HEK293 (cell line): ENCODE measurements at regions not wholly inside any gene's neighbourhood (a gene's known extent, or its start where the extent isn't known, plus 50 kb on each side); places are given as distances from the start of the nearest gene placed in this dataset.

Experiments used
- KLF9 ChIP-seq: fragments of 450-650 bp; formaldehyde crosslinking; IDR thresholded peaks from 2 replicates; pipeline ENCODE4 v1.5.1; 2016; ENCODE audit warnings: missing biosample characterization, missing genetic modification characterization, low read depth
- YY2 ChIP-seq: fragments of 450-650 bp; formaldehyde crosslinking; IDR thresholded peaks from 2 replicates; pipeline ENCODE4 v1.5.1; 2016; ENCODE audit warnings: missing biosample characterization, missing genetic modification characterization
- ZBTB8A ChIP-seq: fragments of 450-650 bp; formaldehyde crosslinking; IDR thresholded peaks from 2 replicates; pipeline ENCODE4 v1.5.1; 2016; ENCODE audit warnings: missing biosample characterization, missing genetic modification characterization
- ZNF133 ChIP-seq: fragments of 450-650 bp; formaldehyde crosslinking; IDR thresholded peaks from 2 replicates; pipeline ENCODE4 v1.5.1; 2016; ENCODE audit warnings: missing biosample characterization, missing genetic modification characterization
- ZNF146 ChIP-seq: fragments of 450-650 bp; formaldehyde crosslinking; IDR thresholded peaks from 2 replicates; pipeline ENCODE4 v1.5.1; 2016; ENCODE audit warnings: missing biosample characterization, missing genetic modification characterization
- ZNF239 ChIP-seq: fragments of 450-650 bp; formaldehyde crosslinking; IDR thresholded peaks from 2 replicates; pipeline ENCODE4 v1.5.1; 2016; ENCODE audit warnings: missing biosample characterization, missing genetic modification characterization
- ZNF274 ChIP-seq, 2 experiments: fragments of 200-500 bp in 1 of 2; fragments of 450-650 bp in 1 of 2; sonication (Bioruptor generic) in 1 of 2; formaldehyde crosslinking in 1 of 2; IDR thresholded peaks; 2 replicates each; pipeline versions ENCODE4 v1.5.1 to v1.6.1; 2014 to 2016; ENCODE audit warnings: borderline replicate concordance in 1 of 2, inconsistent platforms in 1 of 2, low read length in 1 of 2, missing biosample characterization in 1 of 2, missing genetic modification characterization in 1 of 2
- ZNF292 ChIP-seq: fragments of 450-650 bp; formaldehyde crosslinking; IDR thresholded peaks from 2 replicates; pipeline ENCODE4 v1.5.1; 2016; ENCODE audit warnings: low read depth, missing biosample characterization, missing genetic modification characterization, borderline replicate concordance
- ZNF302 ChIP-seq: fragments of 450-650 bp; formaldehyde crosslinking; IDR thresholded peaks from 2 replicates; pipeline ENCODE4 v1.5.1; 2016; ENCODE audit warnings: missing biosample characterization, missing genetic modification characterization, low read depth
- ZNF701 ChIP-seq: fragments of 450-650 bp; formaldehyde crosslinking; IDR thresholded peaks from 2 replicates; pipeline ENCODE4 v1.5.1; 2016; ENCODE audit warnings: missing biosample characterization, missing genetic modification characterization
- ZNF747 ChIP-seq: fragments of 450-650 bp; formaldehyde crosslinking; IDR thresholded peaks from 2 replicates; pipeline ENCODE4 v1.5.1; 2016; ENCODE audit warnings: missing biosample characterization, missing genetic modification characterization
- TF ChIP-seq, protein P1 (sequence below): fragments of 450-650 bp; formaldehyde crosslinking; IDR thresholded peaks from 2 replicates; pipeline ENCODE4 v1.5.1; 2017; ENCODE audit warnings: missing biosample characterization, missing genetic modification characterization
- TF ChIP-seq, protein P2 (sequence below): fragments of 450-650 bp; formaldehyde crosslinking; IDR thresholded peaks from 2 replicates; pipeline ENCODE4 v1.5.1; 2016; ENCODE audit warnings: missing biosample characterization, missing genetic modification characterization

GRCh38 chr15:70265986-70266385 is 168.3 kb upstream of the TLE3 start:
- TF ChIP-seq, protein P1, sequence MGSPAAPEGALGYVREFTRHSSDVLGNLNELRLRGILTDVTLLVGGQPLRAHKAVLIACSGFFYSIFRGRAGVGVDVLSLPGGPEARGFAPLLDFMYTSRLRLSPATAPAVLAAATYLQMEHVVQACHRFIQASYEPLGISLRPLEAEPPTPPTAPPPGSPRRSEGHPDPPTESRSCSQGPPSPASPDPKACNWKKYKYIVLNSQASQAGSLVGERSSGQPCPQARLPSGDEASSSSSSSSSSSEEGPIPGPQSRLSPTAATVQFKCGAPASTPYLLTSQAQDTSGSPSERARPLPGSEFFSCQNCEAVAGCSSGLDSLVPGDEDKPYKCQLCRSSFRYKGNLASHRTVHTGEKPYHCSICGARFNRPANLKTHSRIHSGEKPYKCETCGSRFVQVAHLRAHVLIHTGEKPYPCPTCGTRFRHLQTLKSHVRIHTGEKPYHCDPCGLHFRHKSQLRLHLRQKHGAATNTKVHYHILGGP (tag by site-specific recombination) = no peak
- TF ChIP-seq, protein P2, sequence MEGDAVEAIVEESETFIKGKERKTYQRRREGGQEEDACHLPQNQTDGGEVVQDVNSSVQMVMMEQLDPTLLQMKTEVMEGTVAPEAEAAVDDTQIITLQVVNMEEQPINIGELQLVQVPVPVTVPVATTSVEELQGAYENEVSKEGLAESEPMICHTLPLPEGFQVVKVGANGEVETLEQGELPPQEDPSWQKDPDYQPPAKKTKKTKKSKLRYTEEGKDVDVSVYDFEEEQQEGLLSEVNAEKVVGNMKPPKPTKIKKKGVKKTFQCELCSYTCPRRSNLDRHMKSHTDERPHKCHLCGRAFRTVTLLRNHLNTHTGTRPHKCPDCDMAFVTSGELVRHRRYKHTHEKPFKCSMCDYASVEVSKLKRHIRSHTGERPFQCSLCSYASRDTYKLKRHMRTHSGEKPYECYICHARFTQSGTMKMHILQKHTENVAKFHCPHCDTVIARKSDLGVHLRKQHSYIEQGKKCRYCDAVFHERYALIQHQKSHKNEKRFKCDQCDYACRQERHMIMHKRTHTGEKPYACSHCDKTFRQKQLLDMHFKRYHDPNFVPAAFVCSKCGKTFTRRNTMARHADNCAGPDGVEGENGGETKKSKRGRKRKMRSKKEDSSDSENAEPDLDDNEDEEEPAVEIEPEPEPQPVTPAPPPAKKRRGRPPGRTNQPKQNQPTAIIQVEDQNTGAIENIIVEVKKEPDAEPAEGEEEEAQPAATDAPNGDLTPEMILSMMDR (tag by site-specific recombination) = no peak
- no peak for TF ChIP-seq ZNF133
- TF ChIP-seq ZNF146 = no peak
- TF ChIP-seq ZNF239 (tag by site-specific recombination) = no peak
- no peak for TF ChIP-seq KLF9 (tag by site-specific recombination)
- no peak for TF ChIP-seq ZNF292 (tag by site-specific recombination)
- TF ChIP-seq ZBTB8A = no peak
- no peak for TF ChIP-seq ZNF274 (IDR thresholded peaks at IDR 0.05; ENCODE audit: low read length)
- TF ChIP-seq ZNF274 (tag by site-specific recombination; IDR thresholded peaks at IDR 0.05; ENCODE audit: borderline replicate concordance) = no peak
- TF ChIP-seq YY2 (tag by site-specific recombination) = no peak
- no peak for TF ChIP-seq ZNF747 (tag by site-specific recombination)
- TF ChIP-seq ZNF701 (tag by site-specific recombination) = no peak
- no peak for TF ChIP-seq ZNF302 (tag by site-specific recombination)
